Peyer's patch (tissue), 4 donors: ENCODE measurements at regions not wholly inside any gene's neighbourhood (a gene's known extent, or its start where the extent isn't known, plus 50 kb on each side); places are given as distances from the start of the nearest gene placed in this dataset.

Experiments used
- POLR2A ChIP-seq, 2 donors: fragments of 450-650 bp; IDR thresholded peaks; one replicate each; pipeline ENCODE4 v1.5.1; 2017; ENCODE audit warnings: antibody characterized with exemption in 2 of 2, mild to moderate bottlenecking in 2 of 2, moderate library complexity in 2 of 2
- TF ChIP-seq, protein P1 (sequence below), 6 experiments: fragments of 450-650 bp in 4 of 6; fragments of 200-600 bp in 2 of 6; sonication (generic) in 1 of 6; IDR thresholded peaks; one replicate each; pipeline ENCODE4 v1.5.1; 2017 to 2019; ENCODE audit warnings: antibody characterized with exemption in 6 of 6, mild to moderate bottlenecking in 3 of 6, moderate library complexity in 1 of 6

GRCh38 chr5:17089001-17089400 is 128.4 kb upstream of the BASP1 start:
- TF ChIP-seq, protein P1, sequence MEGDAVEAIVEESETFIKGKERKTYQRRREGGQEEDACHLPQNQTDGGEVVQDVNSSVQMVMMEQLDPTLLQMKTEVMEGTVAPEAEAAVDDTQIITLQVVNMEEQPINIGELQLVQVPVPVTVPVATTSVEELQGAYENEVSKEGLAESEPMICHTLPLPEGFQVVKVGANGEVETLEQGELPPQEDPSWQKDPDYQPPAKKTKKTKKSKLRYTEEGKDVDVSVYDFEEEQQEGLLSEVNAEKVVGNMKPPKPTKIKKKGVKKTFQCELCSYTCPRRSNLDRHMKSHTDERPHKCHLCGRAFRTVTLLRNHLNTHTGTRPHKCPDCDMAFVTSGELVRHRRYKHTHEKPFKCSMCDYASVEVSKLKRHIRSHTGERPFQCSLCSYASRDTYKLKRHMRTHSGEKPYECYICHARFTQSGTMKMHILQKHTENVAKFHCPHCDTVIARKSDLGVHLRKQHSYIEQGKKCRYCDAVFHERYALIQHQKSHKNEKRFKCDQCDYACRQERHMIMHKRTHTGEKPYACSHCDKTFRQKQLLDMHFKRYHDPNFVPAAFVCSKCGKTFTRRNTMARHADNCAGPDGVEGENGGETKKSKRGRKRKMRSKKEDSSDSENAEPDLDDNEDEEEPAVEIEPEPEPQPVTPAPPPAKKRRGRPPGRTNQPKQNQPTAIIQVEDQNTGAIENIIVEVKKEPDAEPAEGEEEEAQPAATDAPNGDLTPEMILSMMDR (IDR thresholded peaks at IDR 0.05) = no peak
- no peak for TF ChIP-seq POLR2A (IDR thresholded peaks at IDR 0.05)
